Pons (tissue), 1 donor: ENCODE measurements at regions not wholly inside any gene's neighbourhood (a gene's known extent, or its start where the extent isn't known, plus 50 kb on each side); places are given as distances from the start of the nearest gene placed in this dataset.

Experiments used
- DNase-seq: peaks from one replicate; pipeline ENCODE4 v3.0.0-alpha.2; 2016; ENCODE audit warnings: low spot score

DNA sequence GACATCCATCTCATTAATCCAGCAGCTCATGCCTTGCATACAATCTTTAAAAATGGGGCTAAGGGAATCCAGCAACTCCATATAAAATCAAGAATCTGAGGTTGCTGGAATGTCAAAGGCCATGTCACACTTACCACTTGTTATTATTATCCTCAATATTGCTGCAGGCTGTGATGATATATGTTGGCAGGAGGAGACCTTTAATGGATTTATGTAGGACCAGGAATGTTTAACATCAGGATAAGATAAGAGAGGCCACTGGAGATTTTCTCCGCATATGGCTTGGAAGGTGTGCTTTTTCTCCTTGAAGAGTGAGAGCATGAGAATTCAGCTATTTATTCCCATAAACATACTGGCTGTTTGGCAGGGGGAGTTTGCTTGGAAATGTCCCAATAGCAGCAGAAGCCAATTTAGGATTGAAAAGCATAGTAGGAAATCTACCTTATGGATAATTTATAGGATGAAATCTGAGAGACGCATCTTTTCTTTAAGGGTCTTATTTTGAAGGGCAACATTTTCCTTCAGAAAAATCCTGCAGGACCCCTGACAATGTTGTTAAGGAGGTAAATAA, 481.4 kb downstream of the AGTPBP1 start:
- DNase-seq = no peak

DNA sequence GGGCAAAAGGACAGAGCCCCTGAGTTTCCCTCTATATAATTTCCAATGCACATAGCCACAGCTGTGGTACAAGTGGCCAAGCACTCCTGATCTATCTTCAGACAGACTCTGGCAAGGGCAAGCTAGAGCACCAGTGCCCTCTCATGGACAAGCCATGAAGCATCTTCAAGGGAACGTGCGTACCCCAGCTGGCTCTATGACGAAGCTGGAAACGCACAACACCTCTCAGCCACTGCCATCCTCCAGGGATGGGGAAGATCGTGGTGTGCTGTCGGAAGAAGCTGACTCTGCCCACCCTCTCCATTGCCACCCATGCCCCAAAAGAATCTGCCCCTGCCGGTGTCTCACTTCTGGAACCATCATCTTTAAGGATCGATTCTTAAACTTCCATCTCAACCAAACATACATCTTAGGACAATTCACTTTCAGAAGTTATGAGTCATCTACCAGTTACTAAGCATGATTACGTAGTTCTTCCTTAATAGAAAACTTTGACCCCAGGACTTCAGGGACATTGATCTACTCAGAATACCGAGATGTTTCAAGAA, 482.9 kb downstream of the AGTPBP1 start:
- peak; percentile 91 for DNase-seq

DNA sequence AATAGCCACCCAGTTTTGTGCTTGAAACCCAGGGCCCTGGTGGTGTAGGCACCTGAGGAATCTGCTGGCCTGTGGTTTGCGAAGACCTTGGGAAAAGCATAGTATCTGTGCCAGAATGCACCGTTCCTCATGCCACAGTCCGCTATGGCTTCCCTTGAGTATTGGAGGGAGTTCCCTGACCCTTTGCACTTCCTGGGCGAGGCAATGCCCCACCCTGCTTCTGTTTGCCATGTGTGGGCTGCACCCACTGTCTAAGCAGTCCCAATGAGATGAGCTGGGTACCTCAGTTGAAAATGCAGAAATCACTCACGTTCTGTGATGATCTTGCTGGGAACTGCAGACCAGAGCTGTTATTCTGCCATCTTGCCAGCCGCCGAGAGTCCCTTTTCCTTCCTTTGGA, 483.5 kb downstream of the AGTPBP1 start:
- DNase-seq = no peak

DNA sequence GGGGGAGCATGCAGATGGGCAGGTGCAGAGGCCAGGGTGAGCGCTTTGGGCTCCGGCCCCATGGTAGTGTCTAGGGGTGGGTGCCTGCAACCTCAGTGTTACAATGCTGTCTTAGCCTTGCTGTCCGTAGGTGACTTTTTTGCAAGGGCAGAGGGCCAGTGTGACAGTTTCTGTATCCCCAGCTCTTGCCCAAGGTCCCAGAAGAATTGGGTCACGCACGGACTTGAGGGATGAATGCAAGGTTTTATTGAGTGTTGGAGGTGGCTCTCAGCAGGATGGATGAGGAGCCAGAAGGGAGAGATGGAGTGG, 492.5 kb downstream of the AGTPBP1 start:
- no peak for DNase-seq

DNA sequence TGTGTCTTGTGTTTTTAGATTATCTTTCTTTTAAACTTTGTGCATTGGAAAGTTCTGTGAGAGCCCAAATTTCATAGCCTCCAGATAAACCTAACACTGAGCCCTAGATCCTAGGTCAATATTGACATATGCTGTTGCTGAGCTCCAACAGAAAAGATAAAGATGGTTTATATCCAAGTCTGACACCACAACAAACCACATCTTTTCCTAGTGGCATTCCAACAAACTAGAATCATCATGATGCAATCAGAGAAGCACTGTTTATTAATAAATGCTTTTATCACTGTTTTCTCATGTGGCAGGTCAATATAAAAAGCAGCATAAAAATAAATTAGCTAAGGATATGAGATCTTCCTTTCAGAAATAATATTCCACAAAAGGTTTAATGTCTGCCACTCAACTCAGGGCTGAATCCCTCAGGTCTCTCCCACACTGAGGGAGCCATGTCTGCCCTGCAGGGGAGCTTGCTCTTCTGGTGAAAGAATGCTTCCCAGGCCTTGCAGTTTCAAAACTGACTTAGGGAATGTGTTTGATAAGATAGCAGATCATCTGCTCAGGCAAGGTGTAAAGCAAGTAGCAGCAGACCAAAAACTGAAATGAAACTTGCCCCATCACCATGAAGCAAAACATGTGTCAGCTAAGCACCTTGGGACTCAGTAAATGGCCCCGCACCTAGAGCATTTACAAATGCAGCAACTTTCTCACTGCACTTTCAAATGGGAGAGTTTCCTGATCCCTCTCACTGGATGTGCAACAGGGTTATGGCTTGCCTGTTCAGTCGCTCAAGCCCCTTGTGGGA, 493.0 kb downstream of the AGTPBP1 start:
- no peak for DNase-seq

DNA sequence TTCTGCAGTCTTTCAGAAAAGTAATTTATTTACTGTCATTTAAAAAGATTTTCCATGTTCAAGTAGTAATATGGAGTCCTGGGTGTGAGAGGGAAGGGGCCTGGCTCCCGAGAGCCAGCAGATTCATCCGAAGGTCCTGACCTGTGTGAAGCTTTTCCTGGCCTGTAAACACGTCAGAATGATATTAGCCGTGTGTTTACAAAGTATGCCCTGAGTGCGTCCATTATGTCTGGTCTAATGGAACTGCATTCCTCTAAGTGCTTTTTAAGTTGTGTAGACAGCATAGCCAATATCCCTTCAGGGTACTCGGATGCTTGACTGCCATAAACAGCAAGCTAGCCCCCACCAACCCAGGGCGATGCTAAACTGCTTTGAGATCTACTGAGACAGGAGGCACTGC, 495.2 kb downstream of the AGTPBP1 start:
- DNase-seq = no peak

DNA sequence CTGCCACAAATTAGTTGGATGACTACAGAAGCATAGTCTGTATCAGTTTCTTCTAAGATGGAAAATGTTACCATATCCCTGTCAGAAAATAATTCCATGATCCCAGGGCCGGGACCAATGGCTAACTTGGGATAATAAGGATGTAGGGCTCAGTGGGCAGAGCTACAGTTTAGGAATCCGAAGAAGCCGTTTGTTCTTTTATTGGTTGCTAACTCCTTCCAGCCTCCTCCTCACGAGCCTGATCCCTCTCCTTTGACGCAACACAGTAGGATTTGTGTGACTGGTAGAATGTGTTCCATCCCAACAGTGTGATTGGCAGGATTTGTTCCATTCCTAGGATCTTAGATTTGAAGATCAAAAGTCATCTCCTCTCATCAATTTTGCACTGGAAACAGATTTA, 496.9 kb downstream of the AGTPBP1 start:
- no peak for DNase-seq

DNA sequence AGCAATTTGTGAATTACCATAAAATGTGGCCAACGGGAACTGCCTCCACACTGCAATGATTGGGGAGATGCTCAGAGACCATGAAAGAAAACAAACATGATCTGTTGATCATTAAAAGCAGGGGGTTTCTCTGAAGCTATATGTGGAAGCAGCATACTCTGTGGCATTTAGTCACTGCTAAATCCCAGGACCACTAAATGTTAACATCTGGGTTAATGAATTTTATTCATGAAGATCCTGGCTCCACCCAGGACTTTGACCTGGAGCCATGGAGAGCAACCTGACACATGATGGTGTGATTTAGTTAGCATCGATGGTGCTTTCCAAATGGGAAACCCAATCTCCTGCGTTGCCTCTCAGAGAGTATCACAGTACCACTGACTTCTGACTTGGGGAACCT, 497.8 kb downstream of the AGTPBP1 start:
- DNase-seq = no peak

DNA sequence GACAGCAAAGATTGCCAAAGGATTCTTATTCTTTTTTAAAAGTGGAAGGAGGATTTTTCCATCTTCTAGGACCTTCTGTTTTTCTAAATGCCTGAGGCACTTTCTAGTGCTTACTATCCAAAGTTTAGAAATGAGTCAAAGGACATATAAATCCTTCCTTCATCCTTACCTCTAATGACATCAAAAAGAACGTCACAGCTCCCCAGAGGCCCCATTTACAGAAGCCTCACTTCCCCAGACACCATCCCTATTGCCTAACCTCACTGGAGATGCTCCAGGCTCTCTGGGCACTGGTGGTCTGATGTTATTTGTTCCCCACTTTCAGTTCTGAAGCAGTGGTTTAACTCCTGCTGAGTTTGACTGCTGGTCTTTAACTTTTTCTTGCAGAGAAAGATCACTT, 504.3 kb downstream of the AGTPBP1 start:
- no peak for DNase-seq

DNA sequence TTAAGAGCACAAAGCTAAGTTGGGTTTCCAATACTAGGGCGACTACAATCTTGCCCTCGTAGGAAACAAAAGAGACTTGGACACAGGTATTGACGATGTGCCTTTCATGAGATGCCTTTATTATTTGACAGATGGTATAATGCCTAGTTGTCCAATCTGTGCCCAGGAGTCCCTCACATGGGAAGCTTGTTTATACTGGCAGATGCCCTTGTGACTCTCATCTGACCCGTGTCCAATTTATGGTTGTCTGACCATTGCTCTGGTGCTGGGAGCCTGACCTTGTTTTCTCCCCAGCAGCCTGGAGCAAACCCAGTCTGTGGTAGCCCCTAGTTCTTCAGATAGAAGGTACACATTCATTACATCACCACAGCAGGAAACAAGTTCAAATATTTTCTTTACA, 511.7 kb downstream of the AGTPBP1 start:
- DNase-seq = no peak

DNA sequence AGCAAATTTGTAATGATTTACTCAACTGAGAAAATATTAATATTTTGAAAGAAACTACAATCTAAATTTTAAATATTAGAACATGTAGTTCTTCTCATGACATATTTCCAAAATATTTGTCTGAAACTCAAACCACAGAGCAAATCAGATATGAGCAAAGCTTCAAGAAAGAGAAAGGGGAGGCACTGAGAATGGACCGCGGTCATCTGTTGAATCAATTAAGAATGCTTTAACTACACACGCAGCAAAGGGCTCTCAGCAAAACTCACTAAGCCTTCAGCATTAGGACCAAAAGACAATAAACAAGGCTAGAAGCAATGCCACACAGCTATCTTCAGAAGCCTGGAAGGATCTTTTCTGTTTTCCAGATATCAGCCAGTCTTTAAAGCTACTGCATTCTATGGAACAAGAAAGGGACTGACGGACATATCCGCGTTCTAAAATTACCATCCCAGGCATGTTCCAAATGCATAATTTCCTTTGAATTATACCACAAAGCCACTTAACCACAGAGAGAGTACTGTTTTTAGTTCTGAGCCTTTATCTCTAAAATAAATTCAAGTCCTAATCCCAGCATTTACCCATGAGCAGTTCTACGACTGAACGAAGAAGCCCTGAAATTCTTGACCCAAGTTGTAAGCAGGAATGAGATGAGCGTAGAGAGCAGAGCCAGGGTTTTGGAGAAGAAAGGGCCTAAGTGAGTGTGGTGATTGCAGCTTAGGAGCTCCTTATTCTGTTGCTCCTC, 513.5 kb downstream of the AGTPBP1 start:
- DNase-seq = no peak

DNA sequence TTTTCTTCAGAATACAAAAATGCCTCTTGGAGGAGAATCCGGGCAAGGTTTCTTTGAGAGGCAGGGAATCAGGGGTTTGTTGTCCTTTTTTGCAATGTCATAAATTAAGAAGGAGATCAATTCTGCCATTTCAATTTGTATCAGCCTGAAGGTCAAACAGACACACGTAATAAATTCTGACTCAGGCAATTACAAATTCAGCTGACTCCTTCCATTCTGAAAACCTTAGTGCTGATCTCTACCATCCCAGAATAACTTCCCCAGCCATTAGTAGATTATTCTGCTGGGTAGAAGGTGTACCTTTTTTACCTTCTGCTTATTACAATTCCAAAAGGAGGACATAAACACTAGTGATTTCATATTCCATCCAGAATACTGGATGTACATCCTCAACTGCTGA, 516.6 kb downstream of the AGTPBP1 start:
- no peak for DNase-seq

DNA sequence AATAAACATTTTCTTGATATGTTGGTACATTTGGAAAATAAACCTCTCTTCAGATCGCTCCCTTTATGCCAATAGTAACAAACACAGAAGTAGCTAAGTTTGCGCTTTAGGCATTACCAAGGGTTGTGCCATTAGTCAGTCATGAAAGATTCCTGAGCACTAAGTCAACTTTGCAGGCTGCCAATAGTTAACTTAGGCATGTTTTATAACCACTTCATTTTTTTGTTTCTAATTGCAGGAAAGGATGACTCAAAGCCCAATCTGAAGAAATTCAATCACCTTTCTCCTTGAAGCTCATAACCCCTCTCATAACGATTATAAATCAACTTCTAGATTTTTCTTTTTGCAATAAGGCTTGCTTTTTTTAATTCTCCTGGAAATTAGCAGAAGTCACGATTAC, 517.0 kb downstream of the AGTPBP1 start:
- no peak for DNase-seq

DNA sequence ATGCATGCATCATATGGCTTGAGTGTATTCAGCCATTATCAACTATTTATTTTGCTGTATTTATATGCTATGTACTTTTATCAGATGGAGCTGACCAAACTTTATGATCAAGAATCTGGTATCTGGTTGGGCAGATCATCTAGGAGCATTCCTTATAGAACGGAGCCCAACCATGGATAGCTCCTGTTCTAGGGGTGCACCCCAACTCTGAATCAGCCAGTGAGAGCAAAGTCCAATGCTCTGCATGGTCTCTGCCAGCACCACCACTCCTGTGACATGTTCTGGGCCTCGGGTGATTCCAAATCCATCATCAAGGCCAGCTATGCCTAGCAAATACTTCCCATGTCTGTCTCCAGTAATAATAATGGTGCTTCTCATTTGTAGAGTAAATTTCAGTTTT, 517.5 kb downstream of the AGTPBP1 start:
- no peak for DNase-seq

DNA sequence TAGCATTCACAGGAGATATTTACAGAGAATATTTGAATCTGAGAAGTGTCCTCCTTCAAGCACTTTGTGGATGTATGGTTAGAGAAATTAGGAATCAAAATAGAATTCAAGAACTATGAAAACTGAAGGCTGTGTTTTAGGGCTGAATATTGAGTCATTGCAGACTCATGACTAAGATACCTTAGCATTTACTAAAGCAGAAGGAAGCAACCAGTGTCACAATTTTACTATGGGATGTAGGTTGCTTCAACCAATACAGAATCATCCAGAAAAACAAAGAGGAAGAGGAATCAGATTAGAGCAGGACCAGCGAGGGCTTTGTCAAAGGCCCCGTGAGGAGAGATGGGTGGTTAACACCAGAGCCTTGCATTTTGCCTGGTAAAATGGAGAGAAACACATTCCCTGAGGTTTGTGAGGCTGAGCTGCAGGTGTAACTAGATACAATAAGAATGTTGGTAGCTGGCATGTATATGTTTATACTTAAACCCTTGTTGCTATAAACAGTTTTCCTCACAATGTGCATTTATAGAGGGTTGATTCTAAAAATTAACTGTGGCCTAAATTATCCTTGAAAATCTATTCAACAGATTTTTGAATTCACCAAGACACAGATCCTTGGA, 518.1 kb downstream of the AGTPBP1 start:
- no peak for DNase-seq

DNA sequence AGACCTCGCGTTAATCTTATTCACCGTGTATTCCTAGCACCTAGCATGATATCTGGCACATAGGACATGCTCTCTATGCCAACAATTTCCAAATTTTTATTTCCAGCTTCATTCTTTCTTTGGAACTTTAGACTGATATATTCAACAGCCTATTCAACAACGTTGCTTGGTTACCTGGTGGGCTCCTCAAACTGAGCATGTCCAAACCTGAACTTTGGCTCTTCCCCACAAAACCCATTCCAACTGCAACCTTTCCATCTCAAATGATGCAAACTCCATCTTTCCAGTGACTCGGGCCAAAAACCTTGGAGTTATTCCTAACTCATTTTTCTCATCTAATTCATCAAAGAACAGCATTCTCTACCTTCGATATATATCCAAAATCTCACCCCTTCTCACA, 525.2 kb downstream of the AGTPBP1 start:
- no peak for DNase-seq

DNA sequence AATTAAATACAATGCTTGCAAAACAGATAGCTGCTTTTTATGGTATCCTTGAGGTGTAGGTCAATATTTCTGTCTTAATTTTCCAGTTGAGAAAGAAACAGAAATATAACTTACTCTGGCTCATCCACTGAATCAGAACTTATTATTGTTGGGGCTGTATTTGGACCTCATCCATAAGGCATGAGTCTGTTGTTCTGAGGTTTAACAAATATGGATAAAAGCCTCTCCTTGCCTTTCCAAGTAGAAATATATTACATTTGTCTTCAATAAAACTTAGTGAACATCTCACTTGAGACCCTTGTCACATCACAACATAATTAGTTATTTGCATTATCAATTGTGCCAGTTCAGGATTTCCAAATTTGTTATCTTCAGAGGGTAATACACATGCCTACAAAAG, 525.8 kb downstream of the AGTPBP1 start:
- no peak for DNase-seq

DNA sequence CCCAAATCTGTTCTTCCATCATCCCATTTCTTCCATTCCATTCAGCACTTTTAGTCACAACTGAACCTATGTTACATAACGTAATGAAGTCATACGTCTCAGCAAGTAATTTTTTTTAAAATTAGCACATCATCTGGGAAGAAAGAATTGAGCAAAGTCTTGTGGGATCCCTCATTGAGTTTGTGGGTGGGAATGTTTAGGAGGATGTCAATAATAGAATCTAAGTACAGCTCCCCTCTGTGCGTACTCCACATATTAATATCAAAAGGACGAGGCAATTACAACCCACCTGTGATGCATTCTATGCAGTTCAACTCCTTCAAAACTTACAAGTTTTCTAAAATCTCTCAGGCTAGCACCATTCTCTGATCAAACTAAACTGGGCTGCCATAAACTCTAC, 526.3 kb downstream of the AGTPBP1 start:
- DNase-seq = no peak

DNA sequence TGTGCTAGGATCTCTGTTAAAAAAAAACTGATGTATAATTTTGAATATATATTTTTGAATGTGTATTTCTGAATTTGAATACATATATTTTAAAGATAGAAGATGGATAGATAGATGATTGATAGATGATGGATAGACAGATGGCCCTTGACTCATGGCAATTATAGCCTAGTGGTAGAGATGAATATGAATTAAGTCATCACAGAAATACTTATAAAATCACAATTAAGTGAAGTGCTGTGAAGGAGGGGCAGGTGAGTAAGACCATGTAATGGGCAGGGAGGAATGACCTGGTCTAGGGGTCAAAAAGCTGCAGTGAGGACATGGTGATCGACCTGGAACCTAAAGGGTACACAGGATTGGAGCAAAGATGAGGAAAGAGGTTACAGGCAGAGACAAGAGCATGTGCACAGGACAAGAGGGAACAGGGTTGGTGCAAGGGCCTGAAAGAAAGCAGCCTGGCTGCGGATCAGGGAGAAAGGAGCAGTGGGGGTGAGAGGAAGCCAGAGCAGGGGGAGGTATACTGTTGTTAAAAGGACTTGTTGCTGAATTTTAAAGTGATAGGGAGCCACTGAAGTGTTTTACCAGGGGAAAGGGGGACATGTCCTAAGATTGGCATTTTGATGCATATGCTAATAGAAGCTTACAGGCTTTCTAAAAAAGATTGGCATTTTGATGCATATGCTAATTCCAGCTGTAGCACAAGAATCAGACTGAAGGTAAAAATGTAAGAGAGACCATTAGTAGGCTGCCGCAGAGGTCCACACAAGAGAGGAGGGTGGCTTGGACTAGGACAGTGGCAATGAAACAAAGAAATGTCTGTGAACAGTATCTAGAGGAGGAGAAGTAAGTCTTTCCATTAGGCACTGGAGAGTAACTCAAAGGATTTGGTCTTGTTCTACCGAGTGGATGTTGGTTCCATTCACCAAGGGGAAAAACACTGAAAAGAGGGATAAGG, 527.8 kb downstream of the AGTPBP1 start:
- DNase-seq = no peak

DNA sequence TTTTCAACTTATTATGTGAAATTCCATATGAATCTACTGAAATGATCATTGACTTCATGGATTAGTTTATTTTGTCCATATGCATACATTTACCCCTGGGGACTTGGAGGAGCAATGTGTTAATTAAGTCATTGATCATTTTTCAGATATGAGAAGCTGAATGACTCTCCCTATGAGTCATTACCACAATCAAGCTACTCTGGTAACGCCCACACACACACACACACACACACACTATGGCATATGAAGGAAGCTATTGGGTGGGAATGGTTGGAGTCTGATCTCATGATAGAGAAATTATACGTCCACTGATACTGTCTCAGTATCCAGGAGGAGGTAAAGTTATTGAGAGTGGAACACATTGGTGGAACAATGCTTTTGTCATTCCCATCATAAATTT, 528.9 kb downstream of the AGTPBP1 start:
- no peak for DNase-seq

DNA sequence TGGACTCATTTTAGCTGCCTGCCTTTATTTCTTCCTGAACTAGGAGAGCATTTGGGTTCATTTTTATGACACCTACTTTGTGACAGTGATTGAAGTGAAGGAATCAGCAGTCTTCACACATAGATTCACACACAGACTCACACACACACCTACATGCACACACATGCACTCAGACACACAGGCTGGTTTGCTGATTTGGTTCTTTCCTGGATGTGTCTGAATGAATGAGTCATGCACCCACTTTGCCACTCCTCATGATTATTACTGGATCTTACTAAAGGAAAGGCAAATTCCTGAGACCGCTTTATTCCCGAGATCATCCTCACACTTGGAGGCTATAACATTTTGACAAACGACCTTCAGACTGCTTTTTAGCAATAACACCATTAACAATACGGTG, 529.5 kb downstream of the AGTPBP1 start:
- no peak for DNase-seq

DNA sequence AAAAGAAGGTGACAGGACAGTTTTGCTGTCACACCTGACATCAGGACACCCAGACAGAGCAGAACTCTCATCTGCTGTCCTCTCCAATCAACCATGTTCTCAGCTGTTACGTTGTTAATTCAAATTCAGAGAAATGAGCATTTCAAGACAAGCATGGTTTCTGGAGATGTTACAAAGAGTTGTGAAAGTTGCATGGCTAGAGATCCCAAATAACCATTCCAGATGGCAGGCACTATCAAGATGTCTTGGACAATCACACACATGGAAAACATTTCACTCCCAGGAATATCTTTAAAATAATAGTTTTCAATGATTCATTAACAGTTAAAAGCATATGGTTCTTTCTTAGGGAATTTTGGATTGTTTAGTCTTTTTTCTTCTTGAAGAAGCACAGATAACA, 533.1 kb downstream of the AGTPBP1 start:
- no peak for DNase-seq
